Non-pigmented ciliary epithelial cell (primary cell): ENCODE measurements at regions not wholly inside any gene's neighbourhood (a gene's known extent, or its start where the extent isn't known, plus 50 kb on each side); places are given as distances from the start of the nearest gene placed in this dataset.
A peak's percentile ranks its signal among the peaks of the same experiment; 100 is the strongest.
"Not testable (repeated sequence)": the region's sequence is repeated elsewhere in the genome, so short reads cannot be mapped to it uniquely, and the experiment has no call there.

Experiments
- DNase-seq: peaks from one replicate; pipeline ENCODE4 v3.0.0-alpha.2; 2010; ENCODE audit warnings: low read depth

DNA sequence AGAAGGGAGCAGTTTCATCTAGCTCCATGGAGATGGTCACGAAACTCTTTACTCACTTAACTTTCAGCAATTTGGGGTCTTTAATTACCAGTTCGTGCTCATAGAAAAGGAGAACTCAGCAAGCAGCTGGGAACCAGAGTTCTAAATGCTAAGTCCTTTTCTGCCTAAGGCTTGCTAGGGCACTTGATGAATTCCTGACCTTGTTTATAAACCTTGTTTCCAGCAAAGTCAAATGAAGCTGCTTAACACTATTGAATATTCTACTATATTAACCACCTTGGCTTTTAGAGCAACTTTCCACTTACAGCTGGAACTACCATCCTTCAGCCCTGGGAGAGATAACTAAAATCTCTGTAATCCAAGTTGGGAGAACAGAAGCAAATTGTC is 79.5 kb upstream of the TSC22D2 start:
- DNase-seq: no peak

DNA sequence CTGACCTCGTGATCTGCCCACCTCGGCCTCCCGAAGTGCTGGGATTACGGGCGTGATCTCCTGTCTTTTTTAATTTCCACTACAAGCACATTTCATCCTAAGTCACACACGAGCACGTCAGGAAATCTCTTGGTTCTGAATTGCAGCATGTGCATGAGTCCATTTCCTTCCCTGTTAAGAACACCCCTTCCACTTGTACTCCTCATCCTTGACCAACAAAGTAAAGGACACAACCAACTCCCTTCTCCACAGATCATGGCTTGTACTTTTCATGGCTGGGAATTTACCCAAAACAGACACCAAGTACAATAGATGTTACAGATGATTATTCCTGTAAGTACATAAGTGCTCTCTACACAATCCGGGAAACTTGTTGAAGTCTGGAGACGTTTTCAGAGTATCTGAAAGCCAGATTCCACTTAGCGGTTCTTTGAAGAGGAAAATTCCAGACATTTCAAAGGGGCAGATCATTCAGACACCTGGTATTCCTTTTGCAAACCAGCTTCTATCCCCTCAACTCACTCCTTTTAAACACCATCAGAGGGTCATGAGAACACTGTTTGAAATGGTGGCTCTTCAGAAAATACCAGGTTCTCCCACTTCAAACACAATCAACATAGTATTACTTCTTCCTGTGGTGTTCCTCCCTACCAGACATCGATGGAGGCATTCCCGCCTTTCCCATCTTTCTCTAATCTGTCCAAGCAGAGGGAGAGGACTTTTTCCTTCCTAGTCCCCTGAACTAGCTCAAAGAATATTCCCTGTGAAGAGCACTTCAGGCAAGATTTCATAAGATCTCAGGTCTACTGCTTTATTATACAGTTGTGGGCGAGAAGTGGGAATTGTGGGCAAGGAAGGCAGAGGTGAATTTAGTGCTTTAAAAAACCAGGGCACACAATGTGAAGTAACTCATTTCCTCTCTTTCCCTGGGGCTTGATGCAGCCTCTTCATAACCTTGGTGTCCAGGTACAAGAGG is 80.1 kb upstream of the TSC22D2 start:
- DNase-seq: no peak

DNA sequence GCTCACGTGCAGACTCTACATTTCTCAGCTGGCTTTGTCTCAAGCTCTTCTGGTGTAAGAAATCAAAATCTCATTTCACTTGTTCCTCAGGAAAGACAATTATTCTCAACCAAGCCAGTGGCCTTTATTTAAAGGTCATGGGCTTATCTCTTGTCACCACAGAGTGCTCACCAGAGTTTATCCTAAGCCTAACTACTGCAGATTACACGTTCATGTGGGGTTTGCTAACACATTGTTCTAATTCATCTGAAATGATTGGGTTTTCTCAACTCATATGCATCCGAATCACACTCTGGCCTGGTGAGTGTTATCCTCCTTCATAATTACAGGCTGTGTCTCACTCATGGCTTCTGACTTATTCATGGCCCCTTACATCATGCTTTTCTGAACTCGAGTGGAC is 83.3 kb upstream of the TSC22D2 start:
- no peak for DNase-seq

DNA sequence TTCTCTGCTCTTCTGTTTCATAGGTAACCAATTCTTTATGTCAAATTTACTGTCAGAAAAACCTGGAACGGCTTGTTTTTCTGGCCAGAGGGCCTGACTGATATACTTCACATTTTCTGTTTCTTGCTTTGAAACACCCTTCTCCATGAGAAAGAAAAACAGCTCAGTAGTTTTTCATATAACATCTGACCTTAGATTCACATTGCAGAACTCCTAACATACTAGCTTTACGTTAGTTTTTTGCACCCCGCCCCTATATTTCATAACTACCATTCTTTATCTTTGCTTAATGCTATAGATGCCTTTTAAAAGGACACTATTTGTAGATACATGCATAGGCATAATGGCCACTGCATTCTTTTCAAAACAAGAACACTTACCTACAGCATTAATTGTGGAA is 83.9 kb upstream of the TSC22D2 start:
- no peak for DNase-seq

DNA sequence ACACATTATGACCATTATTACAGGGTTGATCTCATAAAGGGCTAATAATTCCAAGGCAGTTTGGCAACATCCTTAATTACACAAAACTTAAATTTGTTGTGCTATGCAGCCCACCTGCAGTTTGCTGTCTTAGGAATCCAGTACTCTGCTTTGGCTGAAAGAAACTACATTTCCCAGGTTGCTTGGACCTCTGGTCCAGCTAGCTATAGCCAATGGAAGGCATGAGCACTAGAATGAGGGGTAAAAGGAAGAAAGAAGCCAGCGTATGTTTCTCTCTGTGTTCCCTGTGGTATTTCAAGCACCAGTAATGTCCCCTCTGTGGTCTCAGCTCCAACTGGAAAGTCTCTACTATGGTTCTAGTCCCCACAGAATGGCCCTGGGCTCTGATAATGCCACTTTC is 84.3 kb upstream of the TSC22D2 start:
- DNase-seq: no peak

DNA sequence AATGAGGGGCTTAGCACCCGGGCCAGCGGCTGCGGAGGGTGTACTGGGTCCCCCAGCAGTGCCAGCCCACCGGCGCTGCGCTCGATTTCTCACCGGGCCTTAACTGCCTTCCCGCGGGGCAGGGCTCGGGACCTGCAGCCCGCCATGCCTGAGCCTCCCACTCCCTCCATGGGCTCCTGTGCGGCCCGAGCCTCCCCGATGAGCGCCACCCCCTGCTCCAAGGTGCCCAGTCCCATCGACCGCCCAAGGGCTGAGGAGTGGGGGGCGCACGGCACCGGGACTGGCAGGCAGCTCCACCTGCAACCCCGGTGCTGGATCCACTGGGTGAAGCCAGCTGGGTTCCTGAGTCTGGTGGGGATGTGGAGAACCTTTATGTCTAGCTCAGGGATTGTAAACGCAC is 85.0 kb upstream of the TSC22D2 start:
- DNase-seq: not testable (repeated sequence)

DNA sequence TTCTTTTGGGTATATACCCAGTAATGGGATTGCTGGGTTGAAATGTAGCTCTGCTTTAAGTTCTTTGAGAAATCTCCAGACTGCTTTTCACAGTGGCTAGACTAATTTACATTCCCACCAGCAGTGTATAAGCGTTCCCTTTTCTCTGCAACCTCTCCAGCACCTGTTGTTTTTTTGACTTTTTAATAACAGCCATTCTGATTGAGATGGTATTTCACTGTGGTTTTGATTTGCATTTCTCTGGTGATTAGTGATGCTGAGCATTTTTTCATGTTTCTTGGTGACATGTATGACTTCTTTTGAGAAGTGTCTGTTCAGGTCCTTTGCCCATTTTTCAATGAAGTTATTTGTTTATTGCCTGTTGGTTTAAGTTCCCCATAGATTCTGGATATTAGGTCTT is 87.1 kb upstream of the TSC22D2 start:
- not testable (repeated sequence) for DNase-seq

DNA sequence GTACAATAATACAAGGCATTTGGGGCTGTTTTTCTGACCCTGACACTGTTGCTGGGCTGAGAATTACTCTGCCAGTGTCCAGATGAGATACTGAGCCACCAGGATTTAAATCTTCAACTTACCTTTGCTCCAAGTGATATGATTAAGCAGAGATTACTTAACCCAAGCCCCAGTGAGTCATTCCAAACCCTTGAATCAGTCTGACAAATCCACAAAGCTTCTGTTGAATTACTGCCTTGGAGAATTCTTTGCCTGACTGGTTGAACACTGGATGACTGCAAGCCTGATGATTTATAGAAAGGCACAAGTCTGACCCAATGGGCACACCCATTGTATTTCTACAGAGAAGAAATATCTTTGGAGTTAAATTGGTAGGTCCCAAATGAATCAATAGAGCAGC is 88.2 kb upstream of the TSC22D2 start:
- peak; percentile 97 for DNase-seq

DNA sequence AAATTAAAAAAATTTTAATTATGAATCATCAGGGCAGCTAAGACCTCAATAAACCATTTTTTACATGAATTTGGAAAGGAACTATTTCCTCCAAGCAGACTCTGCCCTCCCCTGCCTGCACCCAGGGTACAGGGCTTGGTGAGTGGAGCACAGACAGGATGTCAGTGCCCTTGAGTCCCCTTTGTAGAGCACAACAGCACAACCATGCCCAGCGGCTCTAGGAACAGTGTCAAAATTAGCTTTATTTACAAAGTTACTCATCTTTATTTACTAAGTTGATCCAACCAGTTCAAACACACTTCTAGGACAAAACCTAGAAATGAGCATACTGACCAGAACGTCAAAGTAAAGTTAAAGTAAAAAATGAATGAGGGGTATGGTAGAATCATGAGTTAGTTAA is 90.6 kb upstream of the TSC22D2 start:
- no peak for DNase-seq

DNA sequence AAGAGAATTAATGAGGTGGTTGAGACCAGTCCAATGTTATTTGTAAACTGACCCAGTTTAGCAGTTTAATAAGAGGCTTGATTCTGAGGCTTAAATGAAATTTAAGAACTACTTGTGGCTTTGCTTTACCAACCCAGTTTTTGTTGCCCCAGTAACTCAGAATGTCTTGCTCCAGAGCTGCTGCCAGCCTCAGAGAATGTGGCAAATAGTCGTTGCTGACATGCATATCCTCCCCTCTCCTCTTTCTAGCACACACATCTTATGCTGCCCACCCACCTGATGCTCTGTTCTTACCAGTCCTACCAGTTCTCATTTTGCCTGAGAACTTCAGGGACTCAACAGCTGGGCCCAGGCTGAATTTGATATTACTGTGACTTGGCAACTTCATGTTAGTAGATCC is 92.4 kb upstream of the TSC22D2 start:
- DNase-seq: no peak

DNA sequence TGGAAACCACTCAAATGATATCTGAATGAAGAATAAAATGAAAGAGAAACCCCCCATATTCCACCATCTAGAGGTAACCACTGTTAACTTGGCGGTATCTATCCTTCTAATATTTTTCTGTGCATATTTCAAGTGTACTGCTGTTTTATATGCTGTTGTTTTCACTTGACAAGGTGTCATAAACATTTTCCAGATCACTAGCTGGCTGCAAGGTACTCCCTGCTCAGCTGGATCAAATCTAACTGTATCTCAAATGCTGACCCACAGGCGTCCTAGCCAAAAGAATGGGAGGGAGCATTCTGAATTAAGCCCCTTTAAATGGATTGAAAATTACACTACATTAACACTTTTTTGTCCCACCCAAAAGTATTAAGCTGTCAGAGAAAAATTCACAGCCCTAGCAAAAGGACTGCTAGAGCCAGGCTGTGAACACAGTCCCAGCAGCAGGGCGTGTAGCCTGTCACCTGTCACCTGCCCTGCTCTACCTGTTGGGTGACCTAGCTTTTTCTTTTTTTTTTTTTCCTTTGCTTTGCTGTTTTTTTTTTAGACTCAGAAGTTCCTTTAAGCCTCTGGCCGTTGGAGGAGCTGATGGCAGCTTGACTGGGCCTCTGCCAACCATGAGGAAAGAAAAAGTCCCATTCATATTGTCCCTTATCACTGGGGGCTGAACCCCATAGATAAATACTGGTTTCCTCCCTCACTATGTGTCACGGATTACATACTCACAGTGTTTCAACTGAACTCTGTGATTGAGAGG is 93.7 kb upstream of the TSC22D2 start:
- DNase-seq: no peak

DNA sequence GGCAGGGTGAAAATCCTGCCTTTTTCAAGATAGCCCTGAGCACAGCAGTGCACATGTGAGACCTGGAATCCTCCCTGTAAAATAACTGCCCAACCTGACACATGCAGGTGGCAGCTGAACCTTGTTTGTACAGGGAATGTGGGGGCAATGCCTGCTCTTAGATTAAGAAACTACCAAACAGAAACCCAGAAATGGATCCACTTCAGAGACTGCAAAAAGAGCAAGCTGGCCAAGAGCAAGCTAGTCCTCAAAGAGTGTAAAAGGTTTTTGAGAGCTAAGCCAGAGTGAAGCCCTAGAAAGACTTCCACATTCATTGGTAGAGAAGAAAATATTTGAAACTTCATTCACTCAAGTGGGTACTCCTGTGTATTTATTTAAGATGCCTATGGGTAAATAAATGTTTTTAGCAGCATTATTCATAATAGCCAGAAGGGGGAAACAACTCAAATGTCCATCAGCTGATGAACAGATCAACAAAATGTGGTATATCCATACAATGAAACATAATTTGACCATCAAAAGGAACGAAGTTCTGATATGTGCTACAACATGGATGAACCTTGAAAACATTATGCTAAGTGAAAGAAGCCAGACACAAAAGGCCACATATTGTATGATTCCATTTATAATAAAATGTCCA is 96.0 kb upstream of the TSC22D2 start:
- DNase-seq: no peak

DNA sequence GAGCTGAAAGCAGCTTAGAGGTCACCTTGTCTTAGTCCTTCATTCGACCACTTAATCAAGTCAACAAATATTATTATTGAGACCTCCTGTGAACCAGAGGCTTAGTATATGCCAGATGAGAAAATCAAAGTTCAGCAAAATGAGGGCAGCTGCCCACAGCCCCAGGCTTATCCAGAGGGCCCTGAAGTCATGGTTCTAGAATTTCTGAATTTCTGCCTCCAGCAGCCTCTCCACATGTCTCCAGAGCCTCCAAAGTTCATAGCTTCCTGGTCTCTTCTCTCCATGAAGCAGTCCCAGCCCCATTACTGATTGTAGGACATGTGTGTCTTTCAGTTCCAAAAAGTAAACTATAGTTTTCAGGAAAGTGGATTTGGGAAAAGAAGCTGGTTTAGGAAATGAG is 96.9 kb upstream of the TSC22D2 start:
- no peak for DNase-seq

DNA sequence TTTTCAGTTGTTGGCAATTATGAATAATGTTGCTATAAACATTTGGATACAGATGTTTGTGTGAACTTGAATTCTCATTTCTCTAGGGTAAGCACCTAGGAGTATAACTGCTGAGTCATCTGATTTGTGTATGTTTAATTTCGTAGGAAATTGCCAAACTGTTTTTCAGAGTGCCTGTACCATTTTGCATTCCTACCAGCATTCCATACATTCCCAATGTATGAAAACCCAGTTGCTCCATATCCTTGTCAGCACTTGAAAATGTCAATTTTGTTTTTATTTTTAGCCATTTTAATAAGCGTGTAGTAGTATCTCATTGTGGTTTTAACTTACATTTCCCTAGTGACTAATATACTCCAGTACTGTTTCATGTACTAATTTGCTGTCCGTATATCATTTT is 98.5 kb upstream of the TSC22D2 start:
- DNase-seq: peak; percentile 65

DNA sequence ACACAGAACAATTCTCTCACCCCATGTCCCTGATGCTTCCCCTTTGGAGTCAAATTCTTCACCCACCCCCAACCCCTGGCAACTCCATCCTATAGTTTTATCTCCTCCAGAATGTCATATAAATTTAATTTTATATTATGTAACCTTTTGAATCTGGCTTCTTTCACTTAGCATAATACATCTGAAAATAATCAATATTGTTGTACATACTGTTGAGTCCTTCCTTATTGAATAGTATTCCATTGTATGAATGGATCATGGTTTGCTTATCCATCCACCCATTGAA is 98.9 kb upstream of the TSC22D2 start:
- DNase-seq: no peak

DNA sequence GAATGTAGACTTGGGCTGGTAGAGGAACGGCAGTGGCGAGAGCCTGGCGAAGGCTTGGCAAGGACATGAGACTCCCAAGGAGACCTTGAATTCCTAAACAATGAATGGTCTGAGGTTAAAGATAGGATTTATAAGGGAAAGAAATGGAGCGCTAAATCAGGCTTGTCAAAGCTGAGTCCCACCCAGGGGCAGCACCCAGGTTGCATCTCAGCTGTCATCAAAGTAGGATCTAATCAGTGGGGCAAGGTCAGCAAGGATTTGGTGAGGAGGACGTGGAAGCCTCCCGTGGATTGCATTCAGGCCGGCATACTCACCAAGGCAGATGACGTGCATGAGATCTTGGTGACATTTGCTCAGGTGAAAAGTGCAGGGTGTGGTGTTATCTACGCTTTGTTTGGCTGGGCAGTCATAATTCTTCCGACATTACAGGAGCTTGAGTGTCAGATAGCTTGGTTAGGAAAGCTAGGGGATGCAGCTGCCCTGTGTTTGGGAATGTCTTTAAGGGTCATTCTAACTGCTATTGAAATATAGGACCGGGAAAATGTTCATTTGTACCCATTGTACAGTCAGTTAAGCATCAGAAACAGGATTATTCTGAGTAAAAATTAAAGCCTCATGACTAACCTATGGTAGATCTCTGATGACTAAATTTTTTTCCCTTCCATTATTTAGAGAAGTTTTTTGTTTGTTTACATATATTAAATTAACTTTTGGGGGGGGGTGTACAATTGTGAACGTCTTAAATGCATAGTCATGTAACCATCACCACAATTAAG is 99.4 kb upstream of the TSC22D2 start:
- no peak for DNase-seq

DNA sequence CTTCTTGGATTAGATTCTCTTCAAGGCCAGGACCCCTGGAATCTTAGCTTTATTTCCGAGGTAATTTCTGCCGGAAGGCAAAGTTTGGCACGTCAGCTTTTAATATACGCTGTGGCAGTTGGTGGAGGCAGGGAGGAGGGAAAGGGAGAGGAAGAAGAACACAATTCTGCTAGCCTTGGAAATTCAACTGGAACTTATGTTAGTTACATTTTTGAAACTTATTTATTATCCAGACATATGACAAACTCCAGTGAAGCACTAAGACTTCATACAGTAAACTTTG is 100.1 kb upstream of the TSC22D2 start:
- no peak for DNase-seq

DNA sequence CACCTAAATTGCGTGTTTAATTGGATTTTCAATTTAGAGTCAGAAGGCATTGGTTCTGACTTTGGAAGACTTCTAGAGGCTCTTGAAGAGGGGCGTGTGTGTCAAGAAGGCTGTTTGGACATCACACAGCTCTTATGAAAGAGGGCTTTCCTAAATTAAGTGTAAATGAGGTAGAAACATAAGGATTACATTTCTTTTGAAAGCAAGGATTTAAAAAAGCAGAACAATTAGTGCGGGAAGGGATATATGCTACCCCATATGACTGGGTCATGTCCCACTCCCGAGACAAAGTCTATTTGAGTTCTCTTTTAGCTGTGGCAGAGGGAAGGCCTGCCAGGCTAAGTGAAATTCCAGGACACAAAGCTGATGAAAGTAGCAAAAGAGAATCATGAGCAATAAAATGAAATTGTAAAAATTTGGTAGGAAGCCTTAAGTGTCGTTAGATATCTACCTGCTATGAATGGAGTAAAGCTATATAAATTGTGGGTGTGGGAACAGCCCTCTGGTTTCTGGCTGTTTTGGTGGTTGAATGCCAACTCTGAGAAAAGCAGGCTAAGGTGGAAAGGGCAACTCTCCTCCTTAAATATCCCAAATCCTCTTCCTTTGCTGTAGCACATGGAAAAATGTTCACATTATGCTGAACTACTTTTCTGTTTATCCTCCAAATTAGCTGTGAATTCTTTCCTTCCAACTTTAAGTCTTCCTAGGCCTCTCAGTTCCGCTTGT is 100.6 kb upstream of the TSC22D2 start:
- DNase-seq: no peak

DNA sequence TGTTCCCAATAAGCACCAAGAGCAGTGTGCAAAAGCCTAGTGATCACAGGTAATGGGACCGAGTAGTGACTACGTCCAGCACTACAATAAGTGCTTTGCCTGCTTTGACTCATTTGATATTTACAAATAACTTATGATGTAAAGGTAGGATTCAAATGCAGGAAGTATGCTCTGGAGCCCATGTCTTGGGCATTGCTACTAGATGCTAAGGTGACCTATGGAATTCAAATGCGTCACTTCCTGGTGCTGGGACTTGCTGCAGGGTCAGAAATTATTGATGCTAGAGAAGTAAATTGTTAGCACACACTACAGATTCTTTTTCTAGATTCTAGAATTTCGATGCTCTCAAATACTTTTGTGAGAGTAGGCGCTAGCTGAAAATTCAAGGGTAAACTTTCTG is 101.2 kb upstream of the TSC22D2 start:
- no peak for DNase-seq

DNA sequence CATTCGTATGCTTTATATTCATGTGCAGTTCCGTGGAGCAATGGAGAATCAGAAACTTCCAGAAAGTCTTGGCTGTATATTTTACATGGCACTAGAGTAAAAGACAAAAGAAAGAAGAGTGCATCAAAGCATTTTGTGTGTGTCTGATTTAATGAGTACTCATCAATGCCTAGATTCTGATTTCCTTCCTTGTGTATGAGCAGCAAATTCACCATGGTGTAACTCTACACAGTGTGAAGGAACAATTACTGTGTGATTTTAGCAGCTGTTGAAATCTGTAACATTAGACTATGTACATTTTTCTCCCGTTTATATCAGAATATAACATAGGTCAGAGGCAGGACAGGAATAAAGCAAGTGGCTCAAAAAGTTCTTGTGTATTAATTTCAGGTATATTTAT is 102.0 kb upstream of the TSC22D2 start:
- DNase-seq: no peak

DNA sequence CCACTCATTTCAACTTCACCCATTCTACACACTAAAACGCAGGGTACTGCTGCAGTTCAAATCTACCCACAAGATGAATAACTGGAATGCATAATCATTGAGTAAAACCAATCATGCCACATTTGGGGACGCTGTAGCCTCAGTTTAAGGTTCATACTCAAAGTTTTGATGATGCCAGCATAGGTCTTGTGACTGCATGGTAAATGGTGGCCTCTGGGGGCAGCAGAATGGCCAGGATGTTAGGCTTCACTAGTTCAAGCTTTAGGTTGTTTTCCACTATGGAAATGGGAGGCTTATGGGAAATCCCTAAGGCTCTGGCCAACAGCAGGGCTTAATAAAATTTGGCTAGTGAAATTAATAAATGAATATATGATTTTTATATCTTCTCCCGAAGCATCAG is 104.3 kb upstream of the TSC22D2 start:
- no peak for DNase-seq

DNA sequence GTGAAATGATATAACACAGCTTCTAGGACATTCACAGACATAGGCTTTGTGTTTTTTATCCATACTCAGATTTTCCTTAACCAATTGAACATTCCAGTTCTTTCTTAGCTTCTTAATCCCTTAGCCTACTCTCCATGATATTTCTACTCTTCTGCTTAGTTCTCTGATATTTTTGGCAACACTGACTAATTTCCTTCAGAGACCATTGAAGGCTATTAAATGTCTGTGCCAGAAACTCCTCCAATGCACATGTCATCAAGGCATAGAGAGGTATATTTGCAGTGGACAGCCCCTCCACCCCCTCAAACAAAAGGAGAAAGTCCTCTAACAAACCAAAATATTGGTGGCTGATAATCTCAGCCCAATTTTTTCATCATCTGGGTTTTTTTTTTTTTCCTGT is 105.9 kb upstream of the TSC22D2 start:
- no peak for DNase-seq
